ENCODE measurements at regions not wholly inside any gene's neighbourhood (a gene's known extent, or its start where the extent isn't known, plus 50 kb on each side); places are given as distances from the start of the nearest gene placed in this dataset.

DNA sequence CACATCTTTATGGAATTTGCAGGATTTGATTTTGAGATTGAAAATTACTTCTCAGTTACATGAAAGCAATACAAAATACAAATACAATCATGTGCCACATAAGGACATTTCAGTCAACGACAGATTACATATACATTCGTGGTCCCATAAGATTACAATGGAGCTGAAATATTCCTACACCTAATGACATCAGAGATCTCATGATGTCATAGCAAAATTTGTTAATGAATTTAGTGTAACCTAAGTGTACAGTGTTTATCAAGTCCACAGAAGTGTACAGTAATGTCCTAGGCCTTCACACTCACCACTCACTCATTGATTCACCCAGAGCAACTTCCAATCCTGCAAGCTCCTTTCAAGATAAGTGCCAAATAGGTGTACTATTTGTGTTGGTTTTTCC lies 126.5 kb downstream of the GPAM start:
- TF ChIP-seq, protein P1, sequence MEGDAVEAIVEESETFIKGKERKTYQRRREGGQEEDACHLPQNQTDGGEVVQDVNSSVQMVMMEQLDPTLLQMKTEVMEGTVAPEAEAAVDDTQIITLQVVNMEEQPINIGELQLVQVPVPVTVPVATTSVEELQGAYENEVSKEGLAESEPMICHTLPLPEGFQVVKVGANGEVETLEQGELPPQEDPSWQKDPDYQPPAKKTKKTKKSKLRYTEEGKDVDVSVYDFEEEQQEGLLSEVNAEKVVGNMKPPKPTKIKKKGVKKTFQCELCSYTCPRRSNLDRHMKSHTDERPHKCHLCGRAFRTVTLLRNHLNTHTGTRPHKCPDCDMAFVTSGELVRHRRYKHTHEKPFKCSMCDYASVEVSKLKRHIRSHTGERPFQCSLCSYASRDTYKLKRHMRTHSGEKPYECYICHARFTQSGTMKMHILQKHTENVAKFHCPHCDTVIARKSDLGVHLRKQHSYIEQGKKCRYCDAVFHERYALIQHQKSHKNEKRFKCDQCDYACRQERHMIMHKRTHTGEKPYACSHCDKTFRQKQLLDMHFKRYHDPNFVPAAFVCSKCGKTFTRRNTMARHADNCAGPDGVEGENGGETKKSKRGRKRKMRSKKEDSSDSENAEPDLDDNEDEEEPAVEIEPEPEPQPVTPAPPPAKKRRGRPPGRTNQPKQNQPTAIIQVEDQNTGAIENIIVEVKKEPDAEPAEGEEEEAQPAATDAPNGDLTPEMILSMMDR (IDR thresholded peaks at IDR 0.05) = no peak
- TF ChIP-seq ZNF232 (CRISPR knock-in tag; IDR thresholded peaks at IDR 0.05) (no peak), ESRRA (CRISPR knock-in tag; IDR thresholded peaks at IDR 0.05; ENCODE audit: borderline replicate concordance) (no peak), CREB1 (CRISPR knock-in tag; IDR thresholded peaks at IDR 0.05) (no peak), ATF1 (CRISPR knock-in tag; IDR thresholded peaks at IDR 0.05) (no peak), TP53 (CRISPR knock-in tag; IDR thresholded peaks at IDR 0.05) (no peak), CBFB (CRISPR knock-in tag; IDR thresholded peaks at IDR 0.05; ENCODE audit: low read depth) (no peak), ZBTB21 (CRISPR knock-in tag; IDR thresholded peaks at IDR 0.05; ENCODE audit: borderline replicate concordance) (no peak)
- TF ChIP-seq, protein P2, sequence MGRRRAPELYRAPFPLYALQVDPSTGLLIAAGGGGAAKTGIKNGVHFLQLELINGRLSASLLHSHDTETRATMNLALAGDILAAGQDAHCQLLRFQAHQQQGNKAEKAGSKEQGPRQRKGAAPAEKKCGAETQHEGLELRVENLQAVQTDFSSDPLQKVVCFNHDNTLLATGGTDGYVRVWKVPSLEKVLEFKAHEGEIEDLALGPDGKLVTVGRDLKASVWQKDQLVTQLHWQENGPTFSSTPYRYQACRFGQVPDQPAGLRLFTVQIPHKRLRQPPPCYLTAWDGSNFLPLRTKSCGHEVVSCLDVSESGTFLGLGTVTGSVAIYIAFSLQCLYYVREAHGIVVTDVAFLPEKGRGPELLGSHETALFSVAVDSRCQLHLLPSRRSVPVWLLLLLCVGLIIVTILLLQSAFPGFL (CRISPR knock-in tag; IDR thresholded peaks at IDR 0.05; ENCODE audit: borderline replicate concordance) = no peak
- TF ChIP-seq, protein P3, sequence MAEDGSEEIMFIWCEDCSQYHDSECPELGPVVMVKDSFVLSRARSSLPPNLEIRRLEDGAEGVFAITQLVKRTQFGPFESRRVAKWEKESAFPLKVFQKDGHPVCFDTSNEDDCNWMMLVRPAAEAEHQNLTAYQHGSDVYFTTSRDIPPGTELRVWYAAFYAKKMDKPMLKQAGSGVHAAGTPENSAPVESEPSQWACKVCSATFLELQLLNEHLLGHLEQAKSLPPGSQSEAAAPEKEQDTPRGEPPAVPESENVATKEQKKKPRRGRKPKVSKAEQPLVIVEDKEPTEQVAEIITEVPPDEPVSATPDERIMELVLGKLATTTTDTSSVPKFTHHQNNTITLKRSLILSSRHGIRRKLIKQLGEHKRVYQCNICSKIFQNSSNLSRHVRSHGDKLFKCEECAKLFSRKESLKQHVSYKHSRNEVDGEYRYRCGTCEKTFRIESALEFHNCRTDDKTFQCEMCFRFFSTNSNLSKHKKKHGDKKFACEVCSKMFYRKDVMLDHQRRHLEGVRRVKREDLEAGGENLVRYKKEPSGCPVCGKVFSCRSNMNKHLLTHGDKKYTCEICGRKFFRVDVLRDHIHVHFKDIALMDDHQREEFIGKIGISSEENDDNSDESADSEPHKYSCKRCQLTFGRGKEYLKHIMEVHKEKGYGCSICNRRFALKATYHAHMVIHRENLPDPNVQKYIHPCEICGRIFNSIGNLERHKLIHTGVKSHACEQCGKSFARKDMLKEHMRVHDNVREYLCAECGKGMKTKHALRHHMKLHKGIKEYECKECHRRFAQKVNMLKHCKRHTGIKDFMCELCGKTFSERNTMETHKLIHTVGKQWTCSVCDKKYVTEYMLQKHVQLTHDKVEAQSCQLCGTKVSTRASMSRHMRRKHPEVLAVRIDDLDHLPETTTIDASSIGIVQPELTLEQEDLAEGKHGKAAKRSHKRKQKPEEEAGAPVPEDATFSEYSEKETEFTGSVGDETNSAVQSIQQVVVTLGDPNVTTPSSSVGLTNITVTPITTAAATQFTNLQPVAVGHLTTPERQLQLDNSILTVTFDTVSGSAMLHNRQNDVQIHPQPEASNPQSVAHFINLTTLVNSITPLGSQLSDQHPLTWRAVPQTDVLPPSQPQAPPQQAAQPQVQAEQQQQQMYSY (CRISPR knock-in tag; IDR thresholded peaks at IDR 0.05) = no peak

Data from WTC11 (cell line).